PC-9 (cell line): ENCODE measurements at regions not wholly inside any gene's neighbourhood (a gene's known extent, or its start where the extent isn't known, plus 50 kb on each side); places are given as distances from the start of the nearest gene placed in this dataset.

Experiments
- BruUV-seq: library from RNA; stranded (reverse); fragments of 400-500 nt; replicated peaks from 2 replicates; lab custom pipeline; 2021; lab: Mats Ljungman, UMichigan
- CTCF ChIA-PET: fragments of 300-600 bp; sonication (Branson Sonifier 250); formaldehyde crosslinking; loops from one replicate; lab custom pipeline; 2022; ENCODE audit warnings: antibody characterized with exemption; lab: Charles Lee
- POLR2A ChIA-PET: fragments of 300-600 bp; sonication (Branson Sonifier 250); formaldehyde crosslinking; loops from one replicate; lab custom pipeline; 2022; ENCODE audit warnings: antibody characterized with exemption; ENCODE audit not compliant: unreplicated experiment; lab: Charles Lee
- DNase-seq, 2 experiments: peaks; one replicate each; pipeline versions ENCODE4 v3.0.0 to v3.0.0-alpha.2; 2015 to 2022; ENCODE audit warnings: mixed read lengths in 1 of 2
- H2AFZ ChIP-seq: fragments of 200-600 bp; sonication (generic); 2 replicates; pipeline ENCODE4 v1.8.1; 2017; ENCODE audit warnings: antibody characterized with exemption
- H3F3A ChIP-seq: fragments of 200-600 bp; sonication (generic); 2 replicates; pipeline ENCODE4 v1.8.1; 2017; ENCODE audit warnings: antibody characterized with exemption, mild to moderate bottlenecking, low read depth; ENCODE audit not compliant: insufficient read depth
- H3K27ac ChIP-seq: fragments of 200-600 bp; sonication (generic); 2 replicates; pipeline ENCODE4 v1.6.1; 2016; ENCODE audit warnings: mixed run types
- H3K27me3 ChIP-seq: fragments of 200-600 bp; sonication (generic); 2 replicates; pipeline ENCODE4 v1.6.1; 2016; ENCODE audit warnings: low read depth, mixed run types; ENCODE audit not compliant: insufficient read depth
- H3K36me3 ChIP-seq: fragments of 200-600 bp; sonication (generic); 2 replicates; pipeline ENCODE4 v1.6.1; 2016; ENCODE audit warnings: low read depth, mixed run types
- H3K4me1 ChIP-seq: fragments of 200-600 bp; sonication (generic); replicated peaks from 2 replicates; pipeline ENCODE4 v1.6.1; 2016; ENCODE audit warnings: mixed run types; ENCODE audit not compliant: insufficient read depth
- H3K4me2 ChIP-seq: fragments of 200-600 bp; sonication (generic); 2 replicates; pipeline ENCODE4 v1.6.1; 2017; ENCODE audit warnings: mixed run types
- H3K4me3 ChIP-seq: fragments of 200-600 bp; sonication (generic); 2 replicates; pipeline ENCODE4 v1.6.1; 2016; ENCODE audit warnings: mixed run types
- H3K79me2 ChIP-seq: fragments of 200-600 bp; sonication (generic); 2 replicates; pipeline ENCODE4 v1.6.1; 2017; ENCODE audit warnings: low read depth, mixed run types
- H3K9me2 ChIP-seq: fragments of 200-600 bp; sonication (generic); 2 replicates; pipeline ENCODE4 v1.8.1; 2017; ENCODE audit warnings: mild to moderate bottlenecking; ENCODE audit not compliant: insufficient read depth
- H3K9me3 ChIP-seq: fragments of 200-600 bp; sonication (generic); 2 replicates; pipeline ENCODE4 v1.8.1; 2016; ENCODE audit warnings: low read depth; ENCODE audit not compliant: insufficient read depth
- H4K20me1 ChIP-seq: fragments of 200-600 bp; sonication (generic); 2 replicates; pipeline ENCODE4 v1.8.1; 2017; ENCODE audit not compliant: insufficient read depth
- CTCF ChIP-seq: fragments of 200-600 bp; sonication (generic); conservative IDR thresholded peaks from 2 replicates; pipeline ENCODE4 v1.6.1; 2017; ENCODE audit warnings: mixed run types, antibody characterized with exemption, mild to moderate bottlenecking, moderate library complexity
- EZH2 ChIP-seq: fragments of 200-600 bp; sonication (generic); IDR thresholded peaks from 2 replicates; pipeline ENCODE4 v1.8.0; 2017; ENCODE audit warnings: antibody characterized with exemption, low read depth
- intact Hi-C: fragments of 100-400 bp; cut with micrococcal nuclease; formaldehyde crosslinking; loops from one replicate; pipeline ENCODE4 v1.10.0; 2022; ENCODE audit not compliant: unreplicated experiment

GRCh38 chr21:28604946-28605537 is 387.6 kb downstream of the LTN1 start:
- CTCF ChIA-PET = no interaction called here
- TF ChIP-seq EZH2 = no peak
- no peak for TF ChIP-seq CTCF
- Histone ChIP-seq H3K36me3 (no peaks in the 10 kb centered on the region), H3K27ac (no peak overlapping the region), H3K79me2 (no peaks in the 10 kb centered on the region), H3K27me3 (no peaks in the 10 kb centered on the region), H3K9me3 (no peaks in the 10 kb centered on the region), H3F3A (no peaks in the 10 kb centered on the region), H3K4me1 (no peaks in the 10 kb centered on the region), H3K9me2 (no peaks in the 10 kb centered on the region), H4K20me1 (no peaks in the 10 kb centered on the region), H3K4me3 (no peak overlapping the region), H3K4me2 (no peak overlapping the region), H2AFZ (no peak overlapping the region)
- POLR2A ChIA-PET = no interaction called here
- BruUV-seq = no TSS peak
- intact Hi-C loops = no loop called here
- DNase-seq = no peak

- no peak for TF ChIP-seq EZH2
- no peak for TF ChIP-seq CTCF
Measured at GRCh38 chr21:28602546-28602945, 390.1 kb downstream of the LTN1 start.

GRCh38 chr21:28598214-28598613 is 394.5 kb downstream of the LTN1 start:
- H3K9me2 ChIP-seq = no peaks in the 10 kb centered on the region
- H3K79me2 ChIP-seq = no peaks in the 10 kb centered on the region
- DNase-seq = no peak
- TF ChIP-seq CTCF (no peak), EZH2 (no peak)
- H3K9me3 ChIP-seq = no peaks in the 10 kb centered on the region
- H3K4me1 ChIP-seq = no peaks in the 10 kb centered on the region
- intact Hi-C loops = no loop called here
- H3K27ac ChIP-seq = no peak overlapping the region
- ChIA-PET POLR2A (no interaction called here), CTCF (no interaction called here)
- H3K4me3 ChIP-seq = no peak overlapping the region
- BruUV-seq = no TSS peak
- no peaks in the 10 kb centered on the region for H3F3A ChIP-seq
- no peaks in the 10 kb centered on the region for H3K27me3 ChIP-seq
- no peaks in the 10 kb centered on the region for H4K20me1 ChIP-seq
- H3K36me3 ChIP-seq = no peaks in the 10 kb centered on the region
- H2AFZ ChIP-seq = no peak overlapping the region
- H3K4me2 ChIP-seq = no peak overlapping the region

More at GRCh38 chr21:28602546-28602945, 390.1 kb downstream of the LTN1 start:
- H3K27ac ChIP-seq = no peak overlapping the region
- H3K4me1 ChIP-seq = no peaks in the 10 kb centered on the region
- no peaks in the 10 kb centered on the region for H3K36me3 ChIP-seq
- DNase-seq = no peak
- H4K20me1 ChIP-seq = no peaks in the 10 kb centered on the region
- CTCF ChIA-PET = no interaction called here
- H3K9me2 ChIP-seq = no peaks in the 10 kb centered on the region
- H3K79me2 ChIP-seq = no peaks in the 10 kb centered on the region
- no peaks in the 10 kb centered on the region for H3F3A ChIP-seq
- no peak overlapping the region for H2AFZ ChIP-seq
- H3K4me3 ChIP-seq = no peak overlapping the region
- intact Hi-C loops = no loop called here
- POLR2A ChIA-PET = no interaction called here
- no peak overlapping the region for H3K4me2 ChIP-seq
- H3K27me3 ChIP-seq = no peaks in the 10 kb centered on the region
- BruUV-seq = no TSS peak
- no peaks in the 10 kb centered on the region for H3K9me3 ChIP-seq
